Myocyte (in vitro differentiated cells): ENCODE measurements at regions not wholly inside any gene's neighbourhood (a gene's known extent, or its start where the extent isn't known, plus 50 kb on each side); places are given as distances from the start of the nearest gene placed in this dataset.
"Not testable (repeated sequence)": the region's sequence is repeated elsewhere in the genome, so short reads cannot be mapped to it uniquely, and the experiment has no call there.

Experiments used
- DNase-seq: peaks from one replicate; pipeline ENCODE4 v3.0.0-alpha.2; 2012; ENCODE audit warnings: low read depth

GRCh38 chr9:87197349-87198130 is 250.2 kb upstream of the GAS1 start:
- DNase-seq = no peak

GRCh38 chr9:87198716-87199115 is 251.4 kb upstream of the GAS1 start:
- DNase-seq = no peak

GRCh38 chr9:87199278-87199677 is 252.0 kb upstream of the GAS1 start:
- no peak for DNase-seq

DNA sequence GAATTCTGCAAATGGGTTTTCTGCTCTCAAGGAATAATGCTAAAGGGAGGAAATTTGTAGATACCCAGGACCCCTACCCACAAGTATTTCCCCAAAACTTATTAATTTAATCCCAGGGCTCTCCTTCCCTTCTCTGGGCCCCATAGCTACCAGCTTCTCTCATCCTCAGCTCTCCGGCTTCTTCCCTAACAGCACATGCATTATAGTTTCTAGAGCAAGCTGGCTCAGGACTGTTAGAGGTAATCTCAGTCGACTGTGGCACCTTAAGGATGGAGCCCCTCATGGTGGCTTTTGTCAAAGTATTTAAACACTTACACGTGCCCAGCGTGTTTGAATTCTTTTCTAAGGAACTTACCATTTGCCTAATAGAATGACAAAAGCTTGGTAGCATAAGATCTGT is 252.5 kb upstream of the GAS1 start:
- no peak for DNase-seq

- DNase-seq = no peak
Observed at GRCh38 chr9:87201351-87201751, 254.0 kb upstream of the GAS1 start.

GRCh38 chr9:87206064-87206661 is 258.9 kb upstream of the GAS1 start:
- no peak for DNase-seq

DNA sequence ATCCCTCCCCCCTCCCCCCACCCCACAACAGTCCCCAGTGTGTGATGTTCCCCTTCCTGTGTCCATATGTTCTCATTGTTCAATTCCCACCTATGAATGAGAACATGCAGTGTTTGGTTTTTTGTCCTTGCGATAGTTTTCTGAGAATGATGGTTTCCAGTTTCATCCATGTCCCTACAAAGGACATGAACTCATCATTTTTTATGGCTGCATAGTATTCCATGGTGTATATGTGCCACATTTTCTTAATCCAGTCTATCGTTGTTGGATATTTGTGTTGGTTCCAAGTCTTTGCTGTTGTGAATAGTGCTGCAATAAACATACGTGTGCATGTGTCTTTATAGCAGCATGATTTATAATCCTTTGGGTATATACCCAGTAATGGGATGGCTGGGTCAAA is 263.4 kb upstream of the GAS1 start:
- DNase-seq = not testable (repeated sequence)

DNA sequence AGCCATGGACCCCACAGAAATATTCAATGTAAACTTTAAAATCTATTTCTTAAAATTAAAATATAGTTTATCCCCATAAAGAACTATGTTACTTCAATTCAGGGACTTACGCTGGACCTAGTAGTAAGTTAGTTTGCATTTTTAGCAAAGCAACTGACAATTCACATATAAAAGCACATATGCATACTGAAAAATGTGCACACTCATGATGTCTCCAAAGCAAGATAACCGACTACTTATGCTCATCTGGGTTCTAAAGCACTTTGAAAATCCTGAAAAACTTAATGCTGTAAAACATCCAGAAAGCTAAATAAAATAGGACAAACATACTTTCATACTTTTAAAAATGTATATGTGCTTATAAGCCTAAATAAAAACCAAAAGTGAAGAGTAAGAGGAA is 264.4 kb upstream of the GAS1 start:
- no peak for DNase-seq

- peak; percentile 39 for DNase-seq
Observed at GRCh38 chr9:87212605-87213021, 265.3 kb upstream of the GAS1 start.

- DNase-seq = no peak
Observed at GRCh38 chr9:87213948-87214347, 266.6 kb upstream of the GAS1 start.

GRCh38 chr9:87214991-87215390 is 267.7 kb upstream of the GAS1 start:
- no peak for DNase-seq

- DNase-seq = no peak
Observed at GRCh38 chr9:87216036-87216435, 268.7 kb upstream of the GAS1 start.

- no peak for DNase-seq
Observed at GRCh38 chr9:87216897-87217455, 269.7 kb upstream of the GAS1 start.

GRCh38 chr9:87223392-87224246 is 274.0 kb upstream of the DAPK1 start:
- DNase-seq = peak; percentile 80

DNA sequence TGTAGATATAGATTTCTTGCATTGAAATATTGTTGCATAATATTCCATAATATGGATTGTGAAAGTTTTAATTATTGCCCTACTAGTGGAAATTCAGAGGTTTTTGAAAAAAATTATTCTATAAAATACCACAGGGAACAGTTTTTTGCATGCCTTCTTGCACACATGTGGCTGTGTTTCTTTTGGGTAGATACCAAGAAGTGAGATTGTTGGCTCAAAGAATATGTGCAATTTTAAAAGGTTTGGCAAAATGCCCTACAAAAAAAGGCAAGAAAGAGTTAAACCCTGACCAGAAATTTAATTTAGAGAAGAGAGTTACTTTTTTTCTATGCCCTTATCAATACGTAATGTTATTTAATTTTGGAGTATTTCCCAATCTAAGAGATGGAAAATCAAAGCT is 270.8 kb upstream of the DAPK1 start:
- DNase-seq = no peak

DNA sequence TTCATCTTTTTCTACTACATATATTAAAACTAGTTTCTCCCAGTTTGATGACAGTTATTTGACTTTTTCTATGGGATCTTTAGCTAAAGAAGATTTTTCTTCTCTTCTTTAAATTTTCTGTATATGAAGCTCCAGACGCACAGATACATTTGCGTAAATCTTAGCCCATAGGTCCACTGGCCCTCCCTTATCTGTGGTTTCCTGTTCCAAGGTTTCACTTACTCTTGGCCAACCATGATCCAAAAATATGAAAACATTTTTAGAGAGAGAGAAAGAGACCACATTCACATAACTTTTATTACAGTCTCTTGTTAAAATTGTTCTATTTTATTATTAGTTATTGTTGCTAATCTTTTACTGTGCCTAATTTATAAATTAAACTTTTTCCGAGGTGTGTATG is 270.2 kb upstream of the DAPK1 start:
- DNase-seq = no peak

DNA sequence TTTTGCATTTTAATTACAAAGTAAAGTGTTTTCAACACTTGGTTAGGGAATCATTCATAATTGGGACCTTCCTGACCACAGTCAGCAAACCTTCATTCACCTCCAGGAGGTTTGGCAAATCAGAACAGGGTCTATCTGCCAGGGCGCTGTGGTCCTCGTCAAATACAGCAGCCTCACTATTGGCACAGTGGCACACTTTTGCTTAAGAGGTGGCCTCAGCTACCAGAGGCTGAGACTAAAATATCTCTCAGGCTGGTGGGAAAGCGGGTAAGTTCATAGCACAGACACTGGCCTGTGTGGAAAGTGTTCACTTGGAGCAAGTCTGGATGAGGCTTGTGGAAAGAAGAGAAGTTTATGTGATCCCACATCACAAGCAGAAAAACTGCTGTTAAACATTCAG is 268.6 kb upstream of the DAPK1 start:
- no peak for DNase-seq

DNA sequence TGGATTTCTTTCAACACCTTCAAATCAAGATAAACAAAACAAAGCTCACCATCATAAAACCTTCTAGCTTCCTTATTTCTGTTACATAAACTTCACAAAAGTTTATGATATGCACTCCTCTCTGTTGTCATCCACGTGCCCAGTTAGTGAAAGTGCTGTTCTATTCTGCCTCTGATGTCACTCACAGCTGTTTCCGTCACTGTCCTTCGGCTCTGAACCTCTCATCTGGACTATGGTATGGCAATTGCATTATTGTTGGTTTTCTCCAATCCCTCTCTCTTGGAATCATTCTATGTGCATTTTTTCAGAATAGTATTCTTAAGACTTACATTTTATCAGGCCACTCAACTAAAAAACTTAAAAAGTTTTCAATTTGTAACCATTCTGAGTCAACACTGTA is 264.2 kb upstream of the DAPK1 start:
- no peak for DNase-seq

DNA sequence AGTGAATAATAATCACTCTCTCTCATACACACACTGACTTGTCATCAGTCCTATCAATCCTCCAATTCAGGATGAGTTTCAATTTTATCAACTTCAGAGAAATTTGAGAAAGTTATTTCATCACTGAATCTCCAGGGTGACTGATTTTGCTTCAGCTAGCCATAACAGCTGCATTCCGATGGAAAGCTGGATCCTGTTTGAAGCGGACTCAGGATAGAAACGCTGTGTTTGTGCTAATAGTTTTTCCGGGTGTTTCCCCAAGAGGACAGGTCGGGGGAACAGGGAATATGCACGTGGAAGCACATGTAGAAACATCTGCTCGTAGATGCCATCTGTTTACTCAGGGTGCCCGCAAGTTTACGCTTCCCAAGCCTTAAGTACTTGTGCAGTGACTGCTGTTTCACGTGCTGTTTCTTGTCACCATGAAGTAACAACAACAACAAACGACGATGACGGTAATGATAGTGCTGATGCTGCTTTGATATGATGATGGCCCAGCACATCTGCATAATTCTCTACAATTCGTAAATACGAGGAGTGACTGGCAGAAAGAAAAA is 263.7 kb upstream of the DAPK1 start:
- DNase-seq = no peak

- no peak for DNase-seq
Observed at GRCh38 chr9:87234854-87235253, 262.8 kb upstream of the DAPK1 start.

GRCh38 chr9:87236546-87236945 is 261.1 kb upstream of the DAPK1 start:
- DNase-seq = no peak

- DNase-seq = no peak
Observed at GRCh38 chr9:87237336-87237735, 260.3 kb upstream of the DAPK1 start.
